ENCODE measurements at regions not wholly inside any gene's neighbourhood (a gene's known extent, or its start where the extent isn't known, plus 50 kb on each side); places are given as distances from the start of the nearest gene placed in this dataset.

- TF ChIP-seq CTCF (IDR thresholded peaks at IDR 0.05) (no peak), POLR2A (IDR thresholded peaks at IDR 0.05) (no peak)
These were observed 148.1 kb upstream of the MYLIP start for GRCh38 chr6:15980801-15981200.

Data from right lobe of liver (tissue), 4 donors.